H1 (cell line): ENCODE measurements at regions not wholly inside any gene's neighbourhood (a gene's known extent, or its start where the extent isn't known, plus 50 kb on each side); places are given as distances from the start of the nearest gene placed in this dataset.

Experiments
- BACH1 ChIP-seq: IDR thresholded peaks from 2 replicates; pipeline ENCODE4 v1.6.1; 2012; ENCODE audit warnings: low read length, improper control_type of control experiment
- BCL11A ChIP-seq, 2 experiments: IDR thresholded peaks; one replicate each; pipeline ENCODE4 v1.6.1; 2011; ENCODE audit warnings: low read depth in 2 of 2, low read length in 2 of 2, mild to moderate bottlenecking in 2 of 2
- BRCA1 ChIP-seq: IDR thresholded peaks from 2 replicates; pipeline ENCODE4 v1.6.1; 2012; ENCODE audit warnings: low read depth, low read length, improper control_type of control experiment
- EZH2 ChIP-seq: fragments of 200-600 bp; sonication (generic); IDR thresholded peaks from 2 replicates; pipeline ENCODE4 v1.7.1; 2012; ENCODE audit warnings: low read depth, mild to moderate bottlenecking, moderate library complexity, low read length, inconsistent platforms; ENCODE audit not compliant: severe bottlenecking
- POLR2A ChIP-seq, 2 experiments: IDR thresholded peaks; 1 replicate in 1 of 2; 2 replicates in 1 of 2; pipeline ENCODE4 v1.6.1; 2011; ENCODE audit warnings: low read depth in 2 of 2, low read length in 2 of 2, mild to moderate bottlenecking in 2 of 2; ENCODE audit errors: control extremely low read depth in 1 of 2
- POLR2AphosphoS5 ChIP-seq: IDR thresholded peaks from 2 replicates; pipeline ENCODE4 v1.6.1; 2011; ENCODE audit warnings: low read depth, low read length
- RNF2 ChIP-seq: fragments of 200-900, 300-1000 bp; sonication (generic); IDR thresholded peaks from 2 replicates; pipeline ENCODE4 v1.7.1; 2016; ENCODE audit warnings: borderline replicate concordance, low read depth, mild to moderate bottlenecking, antibody characterized with exemption, low read length; ENCODE audit not compliant: poor library complexity, severe bottlenecking; ENCODE audit errors: missing control alignments
- SP1 ChIP-seq: IDR thresholded peaks from 2 replicates; pipeline ENCODE4 v1.6.1; 2011; ENCODE audit warnings: low read depth, low read length
- TAF1 ChIP-seq: IDR thresholded peaks from 2 replicates; pipeline ENCODE4 v1.6.1; 2011; ENCODE audit warnings: mild to moderate bottlenecking, low read depth, low read length
- TBP ChIP-seq: IDR thresholded peaks from 2 replicates; pipeline ENCODE4 v1.6.1; 2011; ENCODE audit warnings: low read depth, low read length, improper control_type of control experiment
- YY1 ChIP-seq: IDR thresholded peaks from 2 replicates; pipeline ENCODE4 v1.6.1; 2011; ENCODE audit warnings: low read depth, mild to moderate bottlenecking, low read length
- TF ChIP-seq, protein P1 (sequence below): IDR thresholded peaks from 2 replicates; pipeline ENCODE4 v1.6.1; 2012; ENCODE audit warnings: inconsistent platforms
- TF ChIP-seq, protein P2 (sequence below), 3 experiments: IDR thresholded peaks; 1 replicate in 2 of 3; 2 replicates in 1 of 3; pipeline versions ENCODE4 v1.5.1 to v1.6.1; 2011; ENCODE audit warnings: low read length in 3 of 3, mild to moderate bottlenecking in 3 of 3, inconsistent platforms in 2 of 3, low read depth in 1 of 3, moderate library complexity in 1 of 3; ENCODE audit not compliant: insufficient read depth in 1 of 3; ENCODE audit errors: control extremely low read depth in 1 of 3
- TF ChIP-seq, protein P3 (sequence below): fragments of 300-600 bp; sonication (generic); IDR thresholded peaks from 2 replicates; pipeline ENCODE4 v1.7.1; 2012; ENCODE audit warnings: low read length, moderate library complexity, mild to moderate bottlenecking, inconsistent platforms; ENCODE audit not compliant: insufficient replicate concordance

GRCh38 chrX:122301491-122301890 lies 882.6 kb upstream of the GRIA3 start:
- TF ChIP-seq POLR2A (IDR thresholded peaks at IDR 0.05; ENCODE audit: control extremely low read depth in 1 of 2, low read depth in 2 of 2, low read length in 2 of 2) (no peak), YY1 (no peak), BCL11A (IDR thresholded peaks at IDR 0.05; ENCODE audit: low read depth in 2 of 2, low read length in 2 of 2) (no peak), POLR2AphosphoS5 (no peak), SP1 (no peak), TBP (no peak), BACH1 (no peak), EZH2 (no peak), TAF1 (no peak), RNF2 (no peak), BRCA1 (no peak)
- TF ChIP-seq, protein P1, sequence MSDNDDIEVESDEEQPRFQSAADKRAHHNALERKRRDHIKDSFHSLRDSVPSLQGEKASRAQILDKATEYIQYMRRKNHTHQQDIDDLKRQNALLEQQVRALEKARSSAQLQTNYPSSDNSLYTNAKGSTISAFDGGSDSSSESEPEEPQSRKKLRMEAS = no peak
- TF ChIP-seq, protein P2, sequence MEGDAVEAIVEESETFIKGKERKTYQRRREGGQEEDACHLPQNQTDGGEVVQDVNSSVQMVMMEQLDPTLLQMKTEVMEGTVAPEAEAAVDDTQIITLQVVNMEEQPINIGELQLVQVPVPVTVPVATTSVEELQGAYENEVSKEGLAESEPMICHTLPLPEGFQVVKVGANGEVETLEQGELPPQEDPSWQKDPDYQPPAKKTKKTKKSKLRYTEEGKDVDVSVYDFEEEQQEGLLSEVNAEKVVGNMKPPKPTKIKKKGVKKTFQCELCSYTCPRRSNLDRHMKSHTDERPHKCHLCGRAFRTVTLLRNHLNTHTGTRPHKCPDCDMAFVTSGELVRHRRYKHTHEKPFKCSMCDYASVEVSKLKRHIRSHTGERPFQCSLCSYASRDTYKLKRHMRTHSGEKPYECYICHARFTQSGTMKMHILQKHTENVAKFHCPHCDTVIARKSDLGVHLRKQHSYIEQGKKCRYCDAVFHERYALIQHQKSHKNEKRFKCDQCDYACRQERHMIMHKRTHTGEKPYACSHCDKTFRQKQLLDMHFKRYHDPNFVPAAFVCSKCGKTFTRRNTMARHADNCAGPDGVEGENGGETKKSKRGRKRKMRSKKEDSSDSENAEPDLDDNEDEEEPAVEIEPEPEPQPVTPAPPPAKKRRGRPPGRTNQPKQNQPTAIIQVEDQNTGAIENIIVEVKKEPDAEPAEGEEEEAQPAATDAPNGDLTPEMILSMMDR (IDR thresholded peaks at IDR 0.05; ENCODE audit: control extremely low read depth in 1 of 3, insufficient read depth in 1 of 3, low read depth in 1 of 3, low read length in 3 of 3) = no peak
- TF ChIP-seq, protein P3, sequence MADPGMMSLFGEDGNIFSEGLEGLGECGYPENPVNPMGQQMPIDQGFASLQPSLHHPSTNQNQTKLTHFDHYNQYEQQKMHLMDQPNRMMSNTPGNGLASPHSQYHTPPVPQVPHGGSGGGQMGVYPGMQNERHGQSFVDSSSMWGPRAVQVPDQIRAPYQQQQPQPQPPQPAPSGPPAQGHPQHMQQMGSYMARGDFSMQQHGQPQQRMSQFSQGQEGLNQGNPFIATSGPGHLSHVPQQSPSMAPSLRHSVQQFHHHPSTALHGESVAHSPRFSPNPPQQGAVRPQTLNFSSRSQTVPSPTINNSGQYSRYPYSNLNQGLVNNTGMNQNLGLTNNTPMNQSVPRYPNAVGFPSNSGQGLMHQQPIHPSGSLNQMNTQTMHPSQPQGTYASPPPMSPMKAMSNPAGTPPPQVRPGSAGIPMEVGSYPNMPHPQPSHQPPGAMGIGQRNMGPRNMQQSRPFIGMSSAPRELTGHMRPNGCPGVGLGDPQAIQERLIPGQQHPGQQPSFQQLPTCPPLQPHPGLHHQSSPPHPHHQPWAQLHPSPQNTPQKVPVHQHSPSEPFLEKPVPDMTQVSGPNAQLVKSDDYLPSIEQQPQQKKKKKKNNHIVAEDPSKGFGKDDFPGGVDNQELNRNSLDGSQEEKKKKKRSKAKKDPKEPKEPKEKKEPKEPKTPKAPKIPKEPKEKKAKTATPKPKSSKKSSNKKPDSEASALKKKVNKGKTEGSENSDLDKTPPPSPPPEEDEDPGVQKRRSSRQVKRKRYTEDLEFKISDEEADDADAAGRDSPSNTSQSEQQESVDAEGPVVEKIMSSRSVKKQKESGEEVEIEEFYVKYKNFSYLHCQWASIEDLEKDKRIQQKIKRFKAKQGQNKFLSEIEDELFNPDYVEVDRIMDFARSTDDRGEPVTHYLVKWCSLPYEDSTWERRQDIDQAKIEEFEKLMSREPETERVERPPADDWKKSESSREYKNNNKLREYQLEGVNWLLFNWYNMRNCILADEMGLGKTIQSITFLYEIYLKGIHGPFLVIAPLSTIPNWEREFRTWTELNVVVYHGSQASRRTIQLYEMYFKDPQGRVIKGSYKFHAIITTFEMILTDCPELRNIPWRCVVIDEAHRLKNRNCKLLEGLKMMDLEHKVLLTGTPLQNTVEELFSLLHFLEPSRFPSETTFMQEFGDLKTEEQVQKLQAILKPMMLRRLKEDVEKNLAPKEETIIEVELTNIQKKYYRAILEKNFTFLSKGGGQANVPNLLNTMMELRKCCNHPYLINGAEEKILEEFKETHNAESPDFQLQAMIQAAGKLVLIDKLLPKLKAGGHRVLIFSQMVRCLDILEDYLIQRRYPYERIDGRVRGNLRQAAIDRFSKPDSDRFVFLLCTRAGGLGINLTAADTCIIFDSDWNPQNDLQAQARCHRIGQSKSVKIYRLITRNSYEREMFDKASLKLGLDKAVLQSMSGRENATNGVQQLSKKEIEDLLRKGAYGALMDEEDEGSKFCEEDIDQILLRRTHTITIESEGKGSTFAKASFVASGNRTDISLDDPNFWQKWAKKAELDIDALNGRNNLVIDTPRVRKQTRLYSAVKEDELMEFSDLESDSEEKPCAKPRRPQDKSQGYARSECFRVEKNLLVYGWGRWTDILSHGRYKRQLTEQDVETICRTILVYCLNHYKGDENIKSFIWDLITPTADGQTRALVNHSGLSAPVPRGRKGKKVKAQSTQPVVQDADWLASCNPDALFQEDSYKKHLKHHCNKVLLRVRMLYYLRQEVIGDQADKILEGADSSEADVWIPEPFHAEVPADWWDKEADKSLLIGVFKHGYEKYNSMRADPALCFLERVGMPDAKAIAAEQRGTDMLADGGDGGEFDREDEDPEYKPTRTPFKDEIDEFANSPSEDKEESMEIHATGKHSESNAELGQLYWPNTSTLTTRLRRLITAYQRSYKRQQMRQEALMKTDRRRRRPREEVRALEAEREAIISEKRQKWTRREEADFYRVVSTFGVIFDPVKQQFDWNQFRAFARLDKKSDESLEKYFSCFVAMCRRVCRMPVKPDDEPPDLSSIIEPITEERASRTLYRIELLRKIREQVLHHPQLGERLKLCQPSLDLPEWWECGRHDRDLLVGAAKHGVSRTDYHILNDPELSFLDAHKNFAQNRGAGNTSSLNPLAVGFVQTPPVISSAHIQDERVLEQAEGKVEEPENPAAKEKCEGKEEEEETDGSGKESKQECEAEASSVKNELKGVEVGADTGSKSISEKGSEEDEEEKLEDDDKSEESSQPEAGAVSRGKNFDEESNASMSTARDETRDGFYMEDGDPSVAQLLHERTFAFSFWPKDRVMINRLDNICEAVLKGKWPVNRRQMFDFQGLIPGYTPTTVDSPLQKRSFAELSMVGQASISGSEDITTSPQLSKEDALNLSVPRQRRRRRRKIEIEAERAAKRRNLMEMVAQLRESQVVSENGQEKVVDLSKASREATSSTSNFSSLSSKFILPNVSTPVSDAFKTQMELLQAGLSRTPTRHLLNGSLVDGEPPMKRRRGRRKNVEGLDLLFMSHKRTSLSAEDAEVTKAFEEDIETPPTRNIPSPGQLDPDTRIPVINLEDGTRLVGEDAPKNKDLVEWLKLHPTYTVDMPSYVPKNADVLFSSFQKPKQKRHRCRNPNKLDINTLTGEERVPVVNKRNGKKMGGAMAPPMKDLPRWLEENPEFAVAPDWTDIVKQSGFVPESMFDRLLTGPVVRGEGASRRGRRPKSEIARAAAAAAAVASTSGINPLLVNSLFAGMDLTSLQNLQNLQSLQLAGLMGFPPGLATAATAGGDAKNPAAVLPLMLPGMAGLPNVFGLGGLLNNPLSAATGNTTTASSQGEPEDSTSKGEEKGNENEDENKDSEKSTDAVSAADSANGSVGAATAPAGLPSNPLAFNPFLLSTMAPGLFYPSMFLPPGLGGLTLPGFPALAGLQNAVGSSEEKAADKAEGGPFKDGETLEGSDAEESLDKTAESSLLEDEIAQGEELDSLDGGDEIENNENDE = no peak
